ENCODE measurements at regions not wholly inside any gene's neighbourhood (a gene's known extent, or its start where the extent isn't known, plus 50 kb on each side); places are given as distances from the start of the nearest gene placed in this dataset.
"Not testable (repeated sequence)": the region's sequence is repeated elsewhere in the genome, so short reads cannot be mapped to it uniquely, and the experiment has no call there.

GRCh38 chr15:59783774-59784520, 94.8 kb upstream of the BNIP2 start:
- not testable (repeated sequence) for DNase-seq (ENCODE audit: low spot score)

- DNase-seq (ENCODE audit: low spot score) = no peak
Observed at GRCh38 chr15:59779110-59779509, 90.0 kb upstream of the BNIP2 start.

GRCh38 chr15:59764775-59765174, 75.7 kb upstream of the BNIP2 start:
- no peak for DNase-seq (ENCODE audit: low spot score)

GRCh38 chr15:59762558-59762957, 73.4 kb upstream of the BNIP2 start:
- DNase-seq (ENCODE audit: low spot score) = no peak

- not testable (repeated sequence) for DNase-seq (ENCODE audit: low spot score)
Observed at GRCh38 chr15:59760256-59760655, 71.1 kb upstream of the BNIP2 start.

GRCh38 chr15:59751552-59752413, 62.7 kb upstream of the BNIP2 start:
- peak; percentile 57 for DNase-seq (ENCODE audit: low spot score)

GRCh38 chr15:59746777-59747176, 57.7 kb upstream of the BNIP2 start:
- DNase-seq (ENCODE audit: low spot score) = no peak

- DNase-seq (ENCODE audit: low spot score) = no peak
Observed at GRCh38 chr15:59741274-59741906, 52.3 kb upstream of the BNIP2 start.

GRCh38 chr15:59739557-59740186, 50.6 kb upstream of the BNIP2 start:
- DNase-seq (ENCODE audit: low spot score) = no peak

Measured in CD4-positive, alpha-beta T cell treated with Interleukin-6 at 100 ng/mL for 8 hours (primary cell).